Ramos (cell line): ENCODE measurements at regions not wholly inside any gene's neighbourhood (a gene's known extent, or its start where the extent isn't known, plus 50 kb on each side); places are given as distances from the start of the nearest gene placed in this dataset.

Experiments
- in situ Hi-C: fragments of 300-500 bp; cut with MboI; formaldehyde crosslinking; loops from one replicate; pipeline ENCODE4 v1.14.3; 2022; ENCODE audit warnings: low sequenced_read_pairs; ENCODE audit not compliant: unreplicated experiment

DNA sequence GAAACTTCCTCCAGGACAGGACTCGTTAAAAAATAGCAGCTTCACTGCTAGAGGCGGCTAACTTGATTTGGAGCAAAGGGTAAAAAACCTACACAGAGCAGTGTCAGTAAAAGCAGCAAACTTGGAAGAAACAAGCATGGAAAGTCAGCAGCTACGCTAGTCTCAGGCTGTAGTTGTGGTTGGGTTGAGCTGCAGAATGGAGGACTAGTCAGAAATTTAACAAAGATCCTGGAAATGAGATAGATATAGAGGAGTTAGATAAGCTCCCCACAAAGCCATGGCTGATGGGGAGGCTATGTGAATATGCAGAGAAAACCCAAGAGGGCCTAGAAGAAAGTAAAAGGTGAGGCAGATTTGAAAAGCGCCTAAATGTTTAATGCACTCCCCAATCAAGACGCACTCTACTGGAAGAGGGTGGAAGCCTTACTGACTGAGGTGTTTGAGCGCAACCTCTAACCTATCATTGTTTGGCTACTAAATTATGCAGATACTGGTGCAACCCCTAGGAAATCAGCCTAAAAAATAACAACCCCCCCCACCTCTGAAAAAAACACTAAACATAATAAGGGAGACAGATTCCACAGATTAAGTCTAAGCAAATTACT lies 99.7 kb upstream of the TMEM168 start:
- in situ Hi-C loops: loop anchor here (25.0 kb wide), 1 partner anchor 1128 kb away; no protein-coding TSS in a partner anchor

DNA sequence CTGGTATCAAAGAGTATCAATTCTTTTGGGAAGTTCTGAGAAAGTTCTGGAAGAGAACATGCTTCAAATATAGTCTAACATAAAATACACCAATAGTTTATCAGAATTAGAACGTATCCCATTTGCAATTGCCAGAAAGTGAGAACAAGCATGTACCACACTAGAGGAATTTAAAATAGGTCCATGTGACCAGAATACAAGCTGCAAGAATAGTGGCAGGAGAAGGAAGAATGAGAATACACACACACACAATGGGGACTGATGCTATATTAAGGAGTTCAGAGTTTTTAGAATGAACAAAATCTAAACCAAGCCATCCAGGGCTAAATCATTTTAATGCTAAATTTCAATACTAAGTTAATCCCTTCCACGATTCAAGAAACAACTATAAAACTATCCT lies 99.1 kb upstream of the TMEM168 start:
- in situ Hi-C loops: loop anchor here (25.0 kb wide), 1 partner anchor 1127 kb away; no protein-coding TSS in a partner anchor

DNA sequence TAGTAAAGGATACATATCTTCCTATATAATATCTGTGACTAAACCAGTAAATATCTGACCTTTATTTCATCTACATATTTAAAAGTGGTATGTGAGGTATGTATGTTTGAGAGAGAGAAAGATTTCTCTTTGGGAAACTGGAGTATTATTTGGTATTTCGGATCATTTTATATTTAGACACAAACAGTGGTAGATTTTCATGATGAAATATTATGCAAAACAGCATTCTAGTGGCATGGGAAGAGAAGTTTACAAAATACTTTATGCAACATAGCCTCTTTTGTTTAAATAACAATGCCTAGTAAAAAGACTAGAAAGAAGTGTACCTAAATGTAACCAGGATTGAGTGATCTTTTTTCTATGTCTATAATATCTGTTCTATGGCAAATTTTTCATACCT lies 98.6 kb upstream of the TMEM168 start:
- in situ Hi-C loops: loop anchor here (25.0 kb wide), 1 partner anchor 1126 kb away; no protein-coding TSS in a partner anchor

DNA sequence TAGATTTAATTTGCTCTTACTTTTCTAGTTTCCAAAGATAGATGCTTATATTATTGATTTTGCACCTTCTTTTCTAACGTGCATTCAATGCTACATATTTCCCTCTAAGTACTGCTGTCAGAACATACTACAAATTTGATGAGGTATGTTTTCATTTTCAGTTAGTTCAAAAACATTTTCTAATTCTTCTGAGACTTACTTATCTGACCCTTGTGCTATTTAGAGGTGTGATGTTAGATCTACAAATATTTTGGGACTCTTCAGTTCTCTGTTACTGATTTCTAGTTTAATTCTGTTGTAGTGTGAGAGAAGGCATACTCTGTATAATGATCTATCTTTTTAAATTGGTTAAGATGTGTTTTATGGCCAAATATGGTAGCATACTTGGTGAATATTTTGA lies 97.8 kb upstream of the TMEM168 start:
- in situ Hi-C loops: loop anchor here (25.0 kb wide), 1 partner anchor 1126 kb away; no protein-coding TSS in a partner anchor

DNA sequence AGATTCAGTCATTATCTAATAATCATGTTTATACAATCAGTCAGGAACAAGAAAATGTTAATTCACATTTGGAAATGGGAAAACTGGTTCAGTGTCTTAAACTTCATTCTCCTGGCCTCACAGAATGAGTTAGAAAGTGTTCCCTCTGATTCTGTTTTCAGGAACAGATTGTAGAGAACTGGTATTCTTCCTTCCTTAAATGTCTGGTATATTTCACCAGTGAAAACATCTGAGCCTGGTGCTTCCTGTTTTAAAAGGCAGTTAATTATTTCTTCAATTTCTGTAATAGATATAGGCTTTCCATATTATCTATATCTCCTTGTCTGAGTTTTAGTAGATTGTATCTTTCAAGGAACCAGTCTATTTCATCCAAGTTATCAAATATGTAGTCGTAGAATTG lies 97.1 kb upstream of the TMEM168 start:
- in situ Hi-C loops: loop anchor here (25.0 kb wide), 1 partner anchor 1125 kb away; no protein-coding TSS in a partner anchor

DNA sequence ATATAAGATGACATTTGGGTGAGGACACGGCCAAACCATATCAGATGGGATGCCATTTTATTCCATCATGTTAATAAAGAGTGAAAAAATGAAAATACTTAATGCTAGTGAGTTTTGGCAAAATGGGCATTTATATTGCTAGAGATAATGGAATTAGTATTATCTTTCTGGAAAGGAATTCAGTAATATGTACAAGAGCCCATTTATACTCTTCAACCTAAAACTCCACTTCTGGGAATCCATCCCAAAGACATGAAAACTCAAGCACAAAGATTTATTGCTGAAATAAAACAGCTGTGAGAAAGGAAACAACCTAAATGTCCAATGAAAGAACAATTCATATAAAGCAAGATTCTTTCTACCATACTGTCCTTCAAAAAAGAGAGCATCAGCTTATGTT lies 96.0 kb upstream of the TMEM168 start:
- in situ Hi-C loops: loop anchor here (25.0 kb wide), 1 partner anchor 1124 kb away; no protein-coding TSS in a partner anchor

DNA sequence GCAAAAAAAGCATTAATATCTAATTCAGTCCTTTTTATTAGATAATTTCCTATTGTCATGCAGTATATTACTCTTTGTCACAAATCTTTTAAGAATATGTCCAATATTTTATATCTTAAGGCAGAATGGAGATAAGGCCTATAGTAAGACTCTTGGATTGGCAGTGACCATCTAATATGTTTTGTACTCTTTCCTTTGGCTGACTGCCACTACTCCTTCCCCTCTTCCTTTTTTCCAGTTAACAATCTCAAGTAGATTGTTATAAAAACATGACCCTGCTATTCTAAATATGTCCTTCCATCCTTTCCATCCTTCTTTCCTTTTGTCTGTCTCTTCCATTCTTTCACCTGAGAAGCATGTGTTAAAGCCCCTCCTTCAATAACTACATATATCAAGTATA lies 92.8 kb upstream of the TMEM168 start:
- in situ Hi-C loops: loop anchor here (25.0 kb wide), 1 partner anchor 1121 kb away; no protein-coding TSS in a partner anchor

DNA sequence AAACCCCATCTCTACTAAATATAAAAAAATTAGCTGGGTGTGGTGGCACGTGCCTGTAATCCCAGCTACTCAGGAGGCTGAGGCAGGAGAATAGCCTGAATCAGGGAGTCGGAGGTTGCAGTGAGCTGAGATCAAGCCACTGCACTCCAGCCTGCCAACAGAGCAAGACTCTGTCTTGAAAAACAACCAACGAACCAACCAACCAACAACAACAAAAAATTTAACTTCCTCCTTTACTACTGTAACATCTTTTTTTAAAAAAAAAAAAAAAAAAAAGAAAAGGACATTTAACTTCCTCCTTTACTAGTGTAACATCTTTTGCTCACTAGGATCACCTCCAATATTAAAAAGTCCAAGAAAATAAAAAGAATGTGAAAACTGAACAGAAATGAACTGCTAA lies 92.3 kb upstream of the TMEM168 start:
- in situ Hi-C loops: loop anchor here (25.0 kb wide), 1 partner anchor 1120 kb away; no protein-coding TSS in a partner anchor

DNA sequence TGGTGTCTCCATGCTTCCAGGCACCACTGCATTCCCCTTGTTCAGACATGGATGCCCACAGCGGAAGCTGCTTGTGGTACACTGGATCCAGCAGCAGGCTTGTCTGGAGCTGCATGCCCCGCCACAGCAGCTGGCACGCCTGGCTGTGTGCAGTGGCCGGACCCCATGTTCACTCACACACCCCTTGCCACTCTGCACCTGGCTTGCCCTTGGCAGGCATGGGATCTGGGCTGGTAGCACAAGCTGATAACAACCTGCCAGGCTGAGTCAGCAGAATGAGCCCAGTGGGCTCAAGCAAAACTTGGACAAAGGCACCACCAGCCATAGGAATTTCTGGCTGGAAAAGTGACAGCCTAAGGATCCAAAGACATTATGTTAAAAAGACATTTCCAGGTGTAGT lies 91.8 kb upstream of the TMEM168 start:
- in situ Hi-C loops: loop anchor here (25.0 kb wide), 1 partner anchor 1120 kb away; no protein-coding TSS in a partner anchor

DNA sequence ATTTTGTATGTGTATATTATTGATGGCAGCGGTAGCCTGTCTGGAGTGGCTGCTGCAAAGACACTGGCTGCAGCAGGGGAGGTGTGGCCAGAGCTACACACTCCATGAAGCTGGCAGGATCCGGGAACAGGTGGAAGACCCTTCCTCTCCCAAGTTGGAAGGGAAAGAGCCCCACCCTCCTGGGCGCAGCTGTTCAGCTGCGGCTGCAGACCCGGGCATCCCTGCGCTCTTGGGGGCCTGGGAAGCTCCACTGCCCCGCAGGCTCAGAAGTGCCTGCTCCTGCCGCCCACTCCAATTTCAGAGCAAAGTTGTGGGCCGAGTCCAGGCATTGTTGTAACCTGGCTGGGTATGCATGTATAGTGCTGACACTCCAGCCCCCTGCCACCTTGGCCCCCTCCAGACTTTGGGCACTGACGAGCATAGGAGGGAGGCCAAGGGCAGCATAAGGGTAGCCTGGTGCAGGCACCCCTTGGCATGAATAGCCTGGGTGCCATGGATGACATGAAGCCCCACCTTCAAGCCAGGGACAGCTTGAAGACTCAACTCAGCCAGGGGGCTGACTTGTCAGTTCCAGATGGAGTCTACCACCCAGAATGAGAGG lies 90.7 kb upstream of the TMEM168 start:
- in situ Hi-C loops: loop anchor here (25.0 kb wide), 1 partner anchor 1119 kb away; no protein-coding TSS in a partner anchor

DNA sequence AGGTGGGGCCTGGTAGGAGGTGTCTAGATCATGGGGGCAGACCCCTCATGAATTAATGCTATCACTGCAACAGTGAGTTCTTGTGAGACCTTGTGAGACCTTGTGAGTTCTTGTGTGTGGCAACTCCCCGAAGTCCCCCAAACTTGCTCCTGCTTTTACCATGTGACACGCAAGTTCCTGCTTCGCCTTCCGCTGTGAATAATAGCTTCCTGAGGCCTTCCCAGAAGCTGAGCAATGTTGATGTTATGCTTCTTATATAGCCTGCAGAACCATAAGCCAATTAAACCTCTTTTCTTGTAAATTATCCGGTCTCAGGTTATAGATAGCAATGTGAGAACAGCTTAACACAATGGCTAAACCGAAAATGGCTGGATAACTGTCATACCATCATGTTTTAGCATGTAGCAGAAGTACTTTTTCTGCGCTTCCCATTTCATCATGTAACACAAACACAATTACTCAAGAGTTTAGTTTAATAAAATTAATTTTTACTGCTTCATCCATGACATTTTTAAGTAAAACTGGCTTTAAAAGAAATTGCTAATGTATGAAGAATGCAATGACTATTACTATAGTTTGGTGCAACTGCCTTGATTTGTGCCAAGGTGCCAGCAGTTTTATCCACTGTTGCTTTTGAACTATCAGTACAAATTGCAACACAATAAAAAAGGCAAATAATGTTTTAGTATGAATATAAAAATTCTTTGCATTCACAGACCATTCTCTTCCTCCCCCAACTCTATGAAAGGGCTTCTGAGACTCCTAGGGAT lies 87.7 kb upstream of the TMEM168 start:
- in situ Hi-C loops: loop anchor here (10.0 to 25.0 kb wide), 2 partner anchors 333 to 1116 kb away; no protein-coding TSS in a partner anchor

DNA sequence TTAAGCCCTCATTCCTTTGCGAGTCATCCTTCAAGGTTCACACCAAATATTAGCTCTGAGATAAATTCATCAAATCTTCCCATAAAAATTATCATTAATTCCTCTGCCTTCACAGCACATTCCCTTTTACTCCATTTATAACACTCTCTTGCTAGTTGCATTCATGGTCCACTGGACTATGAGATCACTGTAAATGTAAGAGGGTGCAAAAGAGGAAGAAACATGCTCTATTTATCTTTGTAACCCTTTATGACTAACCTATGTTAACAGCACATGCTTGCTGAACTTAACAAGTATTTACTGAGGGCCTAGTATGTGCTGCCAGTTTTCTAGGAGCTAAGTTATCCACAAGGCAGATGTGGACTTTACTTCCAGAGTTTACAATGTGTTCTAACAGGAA lies 86.7 kb upstream of the TMEM168 start:
- in situ Hi-C loops: loop anchor here (10.0 to 25.0 kb wide), 2 partner anchors 332 to 1115 kb away; no protein-coding TSS in a partner anchor

DNA sequence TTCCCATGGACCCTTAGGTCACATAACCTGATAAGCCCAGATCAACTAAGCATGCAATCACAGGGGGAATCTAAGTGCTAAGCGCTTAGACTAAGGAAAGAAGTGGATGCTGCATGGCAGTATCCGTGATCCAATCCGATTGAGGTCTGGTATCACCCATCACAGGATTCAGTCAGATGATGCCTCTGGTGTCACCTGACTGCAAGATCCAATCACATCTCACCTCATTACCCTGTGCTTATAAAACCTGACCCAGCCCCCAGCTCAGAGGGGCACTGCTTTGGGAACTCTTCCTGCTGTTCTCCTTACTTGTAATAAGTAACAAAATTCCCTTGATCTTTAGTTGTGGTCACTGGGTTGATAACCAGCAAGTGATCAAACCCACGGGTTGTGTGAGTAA lies 84.7 kb upstream of the TMEM168 start:
- in situ Hi-C loops: loop anchor here (10.0 to 25.0 kb wide), 2 partner anchors 330 to 1113 kb away; no protein-coding TSS in a partner anchor

DNA sequence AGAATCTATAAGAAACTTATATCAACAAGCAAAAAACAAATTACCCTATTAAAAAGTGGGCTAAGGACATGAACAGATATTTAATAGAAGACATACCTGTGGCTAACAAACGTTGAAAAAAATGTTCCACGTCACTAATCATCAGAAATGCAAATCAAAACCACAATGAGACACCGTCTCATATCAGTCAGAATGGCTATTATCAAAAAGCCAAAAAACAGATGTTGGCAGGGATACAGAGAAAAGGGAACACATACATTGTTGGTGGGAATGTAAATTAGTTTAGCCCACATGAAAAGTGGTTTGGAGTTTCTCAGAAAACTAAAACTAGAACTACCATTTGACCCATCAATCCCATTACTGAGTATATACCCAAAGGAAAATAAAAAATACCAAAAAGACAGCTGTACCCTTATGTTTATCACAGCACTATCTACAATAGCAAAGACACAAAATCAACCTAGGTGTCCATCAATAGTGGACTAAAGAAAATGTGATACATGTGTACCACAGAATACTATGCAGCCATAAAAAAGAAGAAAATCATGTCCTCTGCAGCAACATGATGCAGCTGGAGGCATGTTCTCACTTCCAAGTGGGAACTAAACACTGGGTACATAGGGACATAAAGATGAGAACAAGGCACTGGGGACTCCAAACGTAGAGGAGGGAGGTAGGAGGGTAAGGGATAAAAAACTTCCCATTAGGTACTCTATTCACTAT lies 83.8 kb upstream of the TMEM168 start:
- in situ Hi-C loops: loop anchor here (10.0 kb wide), 1 partner anchor 329 kb away; no protein-coding TSS in a partner anchor

DNA sequence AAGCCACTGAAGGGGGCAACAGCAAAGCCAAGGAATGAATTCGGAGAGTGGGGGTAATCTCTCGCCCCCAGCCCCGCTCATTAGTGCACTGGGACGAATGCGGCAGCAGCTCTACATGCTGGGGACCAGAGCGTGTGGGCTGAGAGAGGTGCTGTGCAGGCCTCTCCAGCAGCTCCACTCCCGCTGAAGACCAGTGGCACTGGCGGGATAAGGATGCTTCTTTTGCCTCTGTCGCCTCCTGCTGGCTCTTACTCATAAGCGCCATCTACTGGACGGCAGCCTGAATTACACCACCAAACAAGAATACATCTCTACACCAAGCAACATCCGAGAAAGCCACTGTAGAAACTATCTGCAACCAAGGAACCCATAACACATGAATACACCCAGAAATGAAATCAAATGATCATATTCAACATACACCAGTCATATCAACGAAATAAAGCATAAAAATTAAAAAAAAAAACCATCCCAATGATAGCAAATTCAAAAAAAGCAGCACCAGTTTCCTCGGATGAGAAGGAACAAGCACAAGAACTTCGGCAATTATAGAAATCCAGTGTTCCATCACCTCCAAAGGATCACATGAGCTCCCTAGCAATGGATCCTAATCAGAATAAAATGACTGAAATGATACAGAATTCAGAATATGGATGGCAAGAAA lies 79.0 kb upstream of the TMEM168 start:
- in situ Hi-C loops: no loop called here

DNA sequence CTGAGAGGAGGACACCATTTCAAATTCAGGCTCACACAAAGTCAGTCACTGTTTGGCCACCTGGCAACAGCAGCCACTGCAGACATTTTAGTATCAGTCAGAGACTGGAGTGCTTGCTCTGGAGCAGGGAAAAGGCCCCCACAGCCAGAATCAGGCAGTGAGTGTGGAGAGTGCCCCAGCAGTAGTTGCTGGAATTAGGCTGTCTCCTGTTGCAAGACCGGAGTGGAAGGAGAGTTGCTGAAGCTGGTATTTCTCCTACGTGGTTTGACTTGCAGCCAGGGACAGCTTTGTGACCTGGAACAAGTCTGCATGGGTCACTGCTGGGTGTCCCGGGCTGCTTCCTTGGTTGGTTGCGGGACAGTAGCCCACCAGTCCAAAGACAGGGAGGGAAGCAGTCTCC lies 78.4 kb upstream of the TMEM168 start:
- in situ Hi-C loops: no loop called here

DNA sequence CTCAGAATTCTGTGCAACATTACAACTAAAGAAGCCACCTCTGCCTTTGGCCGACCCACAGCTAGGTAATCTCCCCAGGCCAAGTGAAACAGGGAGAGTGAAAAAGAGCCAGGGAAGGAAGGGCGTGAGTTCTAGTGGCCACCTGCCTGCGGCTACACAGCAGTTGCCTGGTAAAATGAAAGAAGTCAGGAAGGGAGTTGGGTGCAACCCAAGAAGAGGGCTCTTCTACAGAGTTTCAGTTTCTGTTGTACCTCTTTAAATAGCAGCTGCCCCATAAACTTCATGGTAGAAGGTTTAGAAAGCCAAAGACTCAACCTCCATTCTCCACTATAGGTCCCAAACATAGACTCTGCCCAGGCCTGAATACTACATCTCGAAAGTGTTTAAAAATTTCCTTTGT lies 76.2 kb upstream of the TMEM168 start:
- in situ Hi-C loops: no loop called here

DNA sequence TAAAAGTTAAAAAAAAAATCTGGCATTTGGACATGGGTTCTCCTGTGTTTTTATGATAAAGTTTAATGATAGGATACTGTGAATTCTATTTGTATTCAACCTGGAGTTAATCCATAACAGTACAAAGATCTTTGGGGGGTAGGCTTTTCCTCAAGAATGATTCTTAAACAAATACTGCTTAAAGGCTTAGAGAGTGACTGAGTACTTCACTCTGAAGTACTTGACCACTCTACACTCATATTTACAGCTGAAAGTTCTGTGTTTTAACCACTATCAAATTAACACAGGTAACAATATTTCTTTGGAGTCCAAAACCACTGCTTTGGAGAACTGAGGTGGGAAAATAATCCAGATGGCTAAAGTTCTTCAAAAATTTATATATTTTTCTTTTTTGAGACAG lies 74.2 kb upstream of the TMEM168 start:
- in situ Hi-C loops: no loop called here

DNA sequence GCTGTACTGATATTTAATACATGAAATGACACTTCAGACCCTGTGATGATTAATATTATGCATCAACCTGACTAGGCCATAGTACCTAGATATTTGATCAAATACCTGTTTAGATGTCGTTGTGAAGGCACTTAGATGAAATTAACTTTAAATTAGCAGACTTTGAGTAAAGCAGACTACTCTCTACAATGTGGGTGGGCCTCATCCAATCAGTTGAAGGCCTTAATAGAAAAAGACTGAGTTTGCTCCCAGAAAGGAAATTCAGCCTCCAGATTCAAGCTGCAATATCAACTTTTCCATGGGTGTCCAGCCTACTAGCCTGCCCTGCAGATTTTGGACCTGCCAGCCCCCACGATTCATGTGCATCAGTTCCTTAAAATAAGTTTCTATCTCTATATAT lies 68.6 kb upstream of the TMEM168 start:
- in situ Hi-C loops: no loop called here
